GM12892 (cell line): ENCODE measurements at regions not wholly inside any gene's neighbourhood (a gene's known extent, or its start where the extent isn't known, plus 50 kb on each side); places are given as distances from the start of the nearest gene placed in this dataset.
"Not testable (repeated sequence)": the region's sequence is repeated elsewhere in the genome, so short reads cannot be mapped to it uniquely, and the experiment has no call there.

ENCODE experiments used
- POLR2A ChIP-seq: IDR thresholded peaks from 2 replicates; pipeline ENCODE4 v1.6.1; 2011; ENCODE audit warnings: low read depth, low read length, control low read depth
- TAF1 ChIP-seq: IDR thresholded peaks from 2 replicates; pipeline ENCODE4 v1.6.1; 2011; ENCODE audit warnings: low read depth, mild to moderate bottlenecking, control low read depth, low read length, borderline replicate concordance

- TF ChIP-seq TAF1, POLR2A: not testable (repeated sequence)
These were observed 274.9 kb upstream of the GRID2 start for GRCh38 chr4:92028830-92029229.
